Suprapubic skin (tissue), 4 donors: ENCODE measurements at regions not wholly inside any gene's neighbourhood (a gene's known extent, or its start where the extent isn't known, plus 50 kb on each side); places are given as distances from the start of the nearest gene placed in this dataset.

ENCODE experiments used
- EP300 ChIP-seq: sonication (generic); formaldehyde crosslinking; IDR thresholded peaks from one replicate; pipeline ENCODE4 v1.6.1; 2017; ENCODE audit warnings: antibody characterized with exemption
- POLR2A ChIP-seq, 2 donors: fragments of 450-650 bp; IDR thresholded peaks; one replicate each; pipeline ENCODE4 v1.6.1; 2017; ENCODE audit warnings: antibody characterized with exemption in 2 of 2, mild to moderate bottlenecking in 2 of 2, moderate library complexity in 2 of 2
- POLR2AphosphoS5 ChIP-seq, 3 donors: sonication (generic); formaldehyde crosslinking; IDR thresholded peaks; one replicate each; pipeline ENCODE4 v1.6.1; 2017; ENCODE audit warnings: antibody characterized with exemption in 3 of 3
- TF ChIP-seq, protein P1 (sequence below), 2 donors: fragments of 200-600 bp in 1 of 2; fragments of 450-650 bp in 1 of 2; sonication (generic) in 1 of 2; IDR thresholded peaks; one replicate each; pipeline ENCODE4 v1.5.1; 2016 to 2019; ENCODE audit warnings: antibody characterized with exemption in 2 of 2, mild to moderate bottlenecking in 1 of 2, moderate library complexity in 1 of 2

DNA sequence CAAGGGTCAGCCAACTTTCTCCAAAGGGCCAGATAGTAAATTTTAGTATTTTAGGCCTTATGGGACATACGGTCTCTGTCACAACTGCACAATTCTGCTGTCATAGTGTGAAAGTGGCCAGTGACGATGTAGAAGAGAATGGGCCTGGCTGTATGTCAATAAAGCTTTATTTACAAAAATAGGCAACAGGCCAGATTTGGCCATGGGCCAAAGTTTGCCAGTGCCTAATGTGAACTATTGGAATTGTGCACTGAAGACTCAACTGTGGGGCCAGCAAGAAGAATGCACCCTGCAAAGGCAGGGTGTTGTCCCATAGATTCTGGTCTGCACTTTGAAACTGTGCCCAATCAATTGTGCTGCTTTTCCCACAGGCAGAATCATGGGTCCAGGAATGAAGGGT lies 69.4 kb upstream of the PRR23E start:
- TF ChIP-seq, protein P1, sequence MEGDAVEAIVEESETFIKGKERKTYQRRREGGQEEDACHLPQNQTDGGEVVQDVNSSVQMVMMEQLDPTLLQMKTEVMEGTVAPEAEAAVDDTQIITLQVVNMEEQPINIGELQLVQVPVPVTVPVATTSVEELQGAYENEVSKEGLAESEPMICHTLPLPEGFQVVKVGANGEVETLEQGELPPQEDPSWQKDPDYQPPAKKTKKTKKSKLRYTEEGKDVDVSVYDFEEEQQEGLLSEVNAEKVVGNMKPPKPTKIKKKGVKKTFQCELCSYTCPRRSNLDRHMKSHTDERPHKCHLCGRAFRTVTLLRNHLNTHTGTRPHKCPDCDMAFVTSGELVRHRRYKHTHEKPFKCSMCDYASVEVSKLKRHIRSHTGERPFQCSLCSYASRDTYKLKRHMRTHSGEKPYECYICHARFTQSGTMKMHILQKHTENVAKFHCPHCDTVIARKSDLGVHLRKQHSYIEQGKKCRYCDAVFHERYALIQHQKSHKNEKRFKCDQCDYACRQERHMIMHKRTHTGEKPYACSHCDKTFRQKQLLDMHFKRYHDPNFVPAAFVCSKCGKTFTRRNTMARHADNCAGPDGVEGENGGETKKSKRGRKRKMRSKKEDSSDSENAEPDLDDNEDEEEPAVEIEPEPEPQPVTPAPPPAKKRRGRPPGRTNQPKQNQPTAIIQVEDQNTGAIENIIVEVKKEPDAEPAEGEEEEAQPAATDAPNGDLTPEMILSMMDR (IDR thresholded peaks at IDR 0.05): no peak
- no peak for TF ChIP-seq POLR2AphosphoS5 (IDR thresholded peaks at IDR 0.05)
- TF ChIP-seq POLR2A (IDR thresholded peaks at IDR 0.05): no peak
- no peak for TF ChIP-seq EP300
